ENCODE measurements at regions not wholly inside any gene's neighbourhood (a gene's known extent, or its start where the extent isn't known, plus 50 kb on each side); places are given as distances from the start of the nearest gene placed in this dataset.

- CTCF ChIA-PET: no interaction called here
- H3K4me3 Mint-ChIP-seq: no peak overlapping the region
- Histone ChIP-seq H3K9me3 (ENCODE audit: low read length) (no peaks in the 10 kb centered on the region), H3K27me3 (ENCODE audit: insufficient read depth, low read length, poor library complexity, severe bottlenecking) (no peaks in the 10 kb centered on the region), H3K4me3 (ENCODE audit: low read length) (no peak overlapping the region), H3K27ac (ENCODE audit: low read depth, low read length) (no peak overlapping the region), H3K36me3 (ENCODE audit: insufficient read depth, low read length) (no peaks in the 10 kb centered on the region), H3K4me1 (ENCODE audit: insufficient read depth, low read length) (no peaks in the 10 kb centered on the region)
- no peaks in the 10 kb centered on the region for H3K4me1 Mint-ChIP-seq
- H3K36me3 Mint-ChIP-seq: no peaks in the 10 kb centered on the region
- H3K27me3 Mint-ChIP-seq: peaks cover 0 to 10% of the 10 kb centered on the region in 2 donors
- no peak for DNase-seq
- peak overlapping the region in 1 of 8 donors; percentile 67 for H3K27ac Mint-ChIP-seq
- no peaks in the 10 kb centered on the region for H3K9me3 Mint-ChIP-seq
- POLR2A ChIA-PET: no interaction called here
Measured at GRCh38 chr3:120838441-120839091, 69.4 kb upstream of the STXBP5L start.

DNA sequence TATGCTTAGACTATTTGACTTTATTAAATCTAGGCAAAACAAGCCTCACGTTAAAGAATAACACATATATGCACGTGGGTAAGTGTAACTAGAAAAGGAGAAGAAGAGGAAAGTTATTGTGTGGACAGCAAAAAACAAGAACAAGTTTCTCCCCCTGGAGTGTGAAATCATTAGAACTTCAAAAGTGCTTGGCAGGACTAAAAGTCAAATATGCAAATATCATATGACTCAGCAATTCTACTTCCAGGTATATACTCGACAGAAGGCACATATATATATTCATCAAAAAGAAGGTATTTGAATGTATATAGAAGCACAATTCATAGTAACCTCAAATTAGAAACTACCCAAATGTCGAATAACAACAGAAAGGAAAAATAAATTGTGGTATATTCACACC, 68.9 kb upstream of the STXBP5L start:
- POLR2A ChIA-PET: no interaction called here
- H3K27me3 Mint-ChIP-seq: peaks cover 2 to 8% of the 10 kb centered on the region in 2 donors
- Histone ChIP-seq H3K4me3 (ENCODE audit: low read length) (no peak overlapping the region), H3K27me3 (ENCODE audit: insufficient read depth, low read length, poor library complexity, severe bottlenecking) (no peaks in the 10 kb centered on the region), H3K36me3 (ENCODE audit: insufficient read depth, low read length) (no peaks in the 10 kb centered on the region), H3K9me3 (ENCODE audit: low read length) (no peaks in the 10 kb centered on the region), H3K27ac (ENCODE audit: low read depth, low read length) (no peak overlapping the region), H3K4me1 (ENCODE audit: insufficient read depth, low read length) (no peaks in the 10 kb centered on the region)
- CTCF ChIA-PET: no interaction called here
- H3K4me1 Mint-ChIP-seq: no peaks in the 10 kb centered on the region
- no peak for DNase-seq
- H3K36me3 Mint-ChIP-seq: no peaks in the 10 kb centered on the region
- H3K4me3 Mint-ChIP-seq: no peak overlapping the region
- no peak overlapping the region for H3K27ac Mint-ChIP-seq
- H3K9me3 Mint-ChIP-seq: no peaks in the 10 kb centered on the region

DNA sequence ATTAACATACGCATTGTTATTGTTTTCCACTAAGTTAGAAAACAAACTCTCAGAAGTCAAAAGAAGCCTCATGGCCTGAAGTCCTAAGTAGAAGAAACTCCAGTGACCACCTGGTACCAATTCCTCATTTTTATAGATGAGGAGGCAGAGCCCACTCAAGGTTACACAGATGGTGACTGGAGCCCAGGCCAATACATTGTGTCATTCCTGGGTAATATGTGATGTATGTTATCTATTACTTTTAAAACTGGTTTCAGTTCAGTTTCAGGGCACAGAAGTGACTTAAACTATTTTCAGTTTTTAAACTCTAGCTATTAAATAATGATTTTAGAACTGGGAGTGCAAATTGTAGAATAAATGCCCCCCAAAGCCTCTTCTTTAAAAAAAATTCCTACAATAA, 66.7 kb upstream of the STXBP5L start:
- no peak overlapping the region for H3K4me3 Mint-ChIP-seq
- CTCF ChIA-PET: no interaction called here
- Histone ChIP-seq H3K36me3 (ENCODE audit: insufficient read depth, low read length) (no peaks in the 10 kb centered on the region), H3K4me3 (ENCODE audit: low read length) (no peak overlapping the region), H3K9me3 (ENCODE audit: low read length) (no peaks in the 10 kb centered on the region), H3K27ac (ENCODE audit: low read depth, low read length) (no peak overlapping the region), H3K27me3 (ENCODE audit: insufficient read depth, low read length, poor library complexity, severe bottlenecking) (no peaks in the 10 kb centered on the region), H3K4me1 (ENCODE audit: insufficient read depth, low read length) (no peaks in the 10 kb centered on the region)
- DNase-seq: no peak
- H3K27me3 Mint-ChIP-seq: peaks cover 4 to 18% of the 10 kb centered on the region in 2 donors
- no peak overlapping the region for H3K27ac Mint-ChIP-seq
- H3K36me3 Mint-ChIP-seq: no peaks in the 10 kb centered on the region
- H3K9me3 Mint-ChIP-seq: no peaks in the 10 kb centered on the region
- POLR2A ChIA-PET: no interaction called here
- H3K4me1 Mint-ChIP-seq: no peaks in the 10 kb centered on the region

DNA sequence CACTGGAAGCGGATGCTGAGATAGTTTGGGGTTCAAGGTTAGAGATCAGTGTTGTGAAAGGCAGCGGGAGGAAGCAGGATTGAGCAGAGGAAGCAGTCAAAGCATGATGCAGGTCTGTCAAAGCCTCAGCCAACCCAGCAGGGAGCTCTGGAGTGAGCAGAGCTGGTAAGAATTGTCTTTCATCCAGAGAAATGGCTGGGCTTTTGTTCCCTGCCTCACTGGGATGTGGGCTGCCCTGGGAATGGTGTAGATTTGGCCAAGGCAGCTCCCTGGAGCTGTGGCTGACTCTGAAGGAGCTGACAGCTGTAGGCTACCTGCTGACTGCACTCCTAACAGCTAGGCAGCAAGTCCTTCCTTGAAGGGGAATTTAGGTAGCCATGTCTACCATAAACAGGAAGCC, 61.9 kb upstream of the STXBP5L start:
- no peaks in the 10 kb centered on the region for H3K9me3 Mint-ChIP-seq
- no peak overlapping the region for H3K27ac Mint-ChIP-seq
- H3K27me3 Mint-ChIP-seq: peaks cover 11 to 34% of the 10 kb centered on the region in 2 donors
- H3K4me3 ChIP-seq (ENCODE audit: low read length): no peak overlapping the region
- ChIA-PET CTCF (interaction anchor here (1.4 kb wide), 1 partner anchor 51 kb away, joined by 3 read pairs; no protein-coding TSS in a partner anchor), POLR2A (no interaction called here)
- no peaks in the 10 kb centered on the region for H3K36me3 Mint-ChIP-seq
- no peaks in the 10 kb centered on the region for H3K9me3 ChIP-seq (ENCODE audit: low read length)
- no peaks in the 10 kb centered on the region for H3K4me1 Mint-ChIP-seq
- H3K4me3 Mint-ChIP-seq: no peak overlapping the region
- no peak for DNase-seq
- H3K36me3 ChIP-seq (ENCODE audit: insufficient read depth, low read length): no peaks in the 10 kb centered on the region
- no peaks in the 10 kb centered on the region for H3K4me1 ChIP-seq (ENCODE audit: insufficient read depth, low read length)
- no peak overlapping the region for H3K27ac ChIP-seq (ENCODE audit: low read depth, low read length)
- H3K27me3 ChIP-seq (ENCODE audit: insufficient read depth, low read length, poor library complexity, severe bottlenecking): no peaks in the 10 kb centered on the region

DNA sequence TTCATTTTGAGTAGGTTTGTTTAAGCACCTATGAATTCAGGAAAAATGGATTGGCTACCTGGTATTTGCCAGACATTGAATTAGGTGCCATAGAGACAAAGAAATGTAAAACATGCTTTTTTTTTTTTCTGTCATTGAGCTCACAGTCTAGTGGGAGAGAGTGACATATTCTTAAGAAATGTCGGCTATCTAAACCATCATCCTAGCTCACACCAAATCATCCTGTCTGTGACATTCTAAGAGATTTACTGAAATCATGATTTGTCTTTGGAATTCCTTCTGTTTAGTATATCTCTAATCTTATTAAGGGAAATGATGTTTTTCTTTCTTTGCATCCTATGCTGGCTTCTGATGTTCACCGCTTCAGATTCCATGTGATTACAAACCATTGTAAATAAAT, 59.5 kb upstream of the STXBP5L start:
- ChIA-PET POLR2A (no interaction called here), CTCF (no interaction called here)

DNA sequence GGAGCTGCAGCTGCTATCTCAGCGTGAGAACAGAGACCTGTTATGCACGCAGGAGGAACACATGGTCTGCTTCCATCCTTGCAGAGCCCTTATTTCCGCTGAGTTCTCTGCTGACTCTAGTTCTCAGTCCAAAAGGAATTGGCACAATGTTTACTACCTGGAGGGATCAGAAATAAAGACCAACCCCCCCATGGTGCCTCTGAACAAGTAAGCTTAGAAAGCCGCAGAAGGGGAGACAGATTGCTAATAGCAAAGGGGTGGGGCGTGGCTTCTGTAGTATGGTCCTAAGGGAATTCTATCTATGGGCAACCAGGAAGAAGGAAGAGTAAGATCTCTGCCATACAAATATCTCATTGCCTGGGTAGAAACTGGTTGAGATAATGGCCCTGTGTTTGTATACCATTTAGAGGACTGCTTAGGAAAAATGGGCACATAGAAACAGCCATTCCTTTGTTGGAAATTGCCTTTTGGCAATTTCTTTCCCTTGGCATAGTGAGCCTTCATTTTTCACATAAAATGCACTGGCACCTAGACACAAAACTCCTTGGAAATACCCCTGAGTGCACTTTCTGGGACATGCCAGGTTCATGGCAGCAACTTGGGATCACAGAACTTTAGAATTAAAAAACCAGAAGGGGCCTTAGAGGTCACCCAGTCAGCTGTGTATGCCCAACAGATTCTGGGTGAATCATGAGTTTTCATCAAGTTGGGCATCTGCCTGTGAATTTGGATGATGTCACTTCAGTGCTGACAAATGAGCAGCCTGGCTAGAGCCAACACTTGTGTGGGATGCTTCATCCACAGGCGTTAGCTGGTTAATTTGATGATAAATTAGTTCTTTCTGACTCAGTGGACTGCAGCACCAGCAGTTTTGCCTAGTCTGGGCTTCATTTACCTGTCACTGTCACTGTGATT, 57.4 kb upstream of the STXBP5L start:
- ChIA-PET CTCF (no interaction called here), POLR2A (no interaction called here)
- Mint-ChIP-seq H3K36me3 (no peaks in the 10 kb centered on the region), H3K9me3 (peaks cover 0 to 1% (median 0%) of the 10 kb centered on the region in 5 donors), H3K27me3 (peaks cover 9 to 36% of the 10 kb centered on the region in 2 donors), H3K4me1 (no peaks in the 10 kb centered on the region), H3K27ac (no peak overlapping the region), H3K4me3 (no peak overlapping the region)
- no peaks in the 10 kb centered on the region for H3K4me1 ChIP-seq (ENCODE audit: insufficient read depth, low read length)
- H3K4me3 ChIP-seq (ENCODE audit: low read length): no peak overlapping the region
- no peaks in the 10 kb centered on the region for H3K36me3 ChIP-seq (ENCODE audit: insufficient read depth, low read length)
- no peak overlapping the region for H3K27ac ChIP-seq (ENCODE audit: low read depth, low read length)
- DNase-seq: no peak
- H3K9me3 ChIP-seq (ENCODE audit: low read length): no peaks in the 10 kb centered on the region
- peaks cover 5% of the 10 kb centered on the region for H3K27me3 ChIP-seq (ENCODE audit: insufficient read depth, low read length, poor library complexity, severe bottlenecking)

More for the DNA sequence above, 59.5 kb upstream of the STXBP5L start:
- Mint-ChIP-seq H3K4me3 (no peak overlapping the region), H3K27ac (no peak overlapping the region), H3K36me3 (no peaks in the 10 kb centered on the region), H3K9me3 (peaks cover 0 to 1% (median 0%) of the 10 kb centered on the region in 5 donors), H3K27me3 (peaks cover 11 to 41% of the 10 kb centered on the region in 2 donors), H3K4me1 (no peaks in the 10 kb centered on the region)
- no peaks in the 10 kb centered on the region for H3K4me1 ChIP-seq (ENCODE audit: insufficient read depth, low read length)
- H3K27ac ChIP-seq (ENCODE audit: low read depth, low read length): no peak overlapping the region
- DNase-seq: no peak
- H3K27me3 ChIP-seq (ENCODE audit: insufficient read depth, low read length, poor library complexity, severe bottlenecking): peaks cover 5% of the 10 kb centered on the region
- H3K4me3 ChIP-seq (ENCODE audit: low read length): no peak overlapping the region
- H3K9me3 ChIP-seq (ENCODE audit: low read length): no peaks in the 10 kb centered on the region
- H3K36me3 ChIP-seq (ENCODE audit: insufficient read depth, low read length): no peaks in the 10 kb centered on the region

GRCh38 chr3:120852412-120852811, 55.6 kb upstream of the STXBP5L start:
- Mint-ChIP-seq H3K27me3 (peaks cover 8 to 30% of the 10 kb centered on the region in 2 donors), H3K27ac (no peak overlapping the region), H3K4me3 (no peak overlapping the region), H3K4me1 (no peaks in the 10 kb centered on the region), H3K9me3 (peaks cover 0 to 1% (median 0%) of the 10 kb centered on the region in 5 donors), H3K36me3 (no peaks in the 10 kb centered on the region)
- no peak overlapping the region for H3K27ac ChIP-seq (ENCODE audit: low read depth, low read length)
- no peaks in the 10 kb centered on the region for H3K36me3 ChIP-seq (ENCODE audit: insufficient read depth, low read length)
- H3K4me1 ChIP-seq (ENCODE audit: insufficient read depth, low read length): no peaks in the 10 kb centered on the region
- ChIA-PET CTCF (no interaction called here), POLR2A (no interaction called here)
- peaks cover 5% of the 10 kb centered on the region for H3K27me3 ChIP-seq (ENCODE audit: insufficient read depth, low read length, poor library complexity, severe bottlenecking)
- H3K9me3 ChIP-seq (ENCODE audit: low read length): no peaks in the 10 kb centered on the region
- no peak overlapping the region for H3K4me3 ChIP-seq (ENCODE audit: low read length)
- DNase-seq: no peak

GRCh38 chr3:120853416-120853815, 54.6 kb upstream of the STXBP5L start:
- POLR2A ChIA-PET: no interaction called here
- H3K27ac ChIP-seq (ENCODE audit: low read depth, low read length): no peak overlapping the region

More at GRCh38 chr3:120853416-120853815, 54.6 kb upstream of the STXBP5L start:
- CTCF ChIA-PET: no interaction called here
- peaks cover 5% of the 10 kb centered on the region for H3K27me3 ChIP-seq (ENCODE audit: insufficient read depth, low read length, poor library complexity, severe bottlenecking)
- H3K4me3 ChIP-seq (ENCODE audit: low read length): no peak overlapping the region
- Mint-ChIP-seq H3K36me3 (no peaks in the 10 kb centered on the region), H3K9me3 (peaks cover 0 to 1% (median 0%) of the 10 kb centered on the region in 5 donors), H3K4me1 (no peaks in the 10 kb centered on the region), H3K4me3 (no peak overlapping the region), H3K27me3 (peaks cover 10 to 27% of the 10 kb centered on the region in 2 donors), H3K27ac (no peak overlapping the region)
- no peaks in the 10 kb centered on the region for H3K4me1 ChIP-seq (ENCODE audit: insufficient read depth, low read length)
- no peaks in the 10 kb centered on the region for H3K36me3 ChIP-seq (ENCODE audit: insufficient read depth, low read length)
- DNase-seq: no peak
- no peaks in the 10 kb centered on the region for H3K9me3 ChIP-seq (ENCODE audit: low read length)

Data from CD8-positive, alpha-beta memory T cell (primary cell).